ENCODE measurements at regions not wholly inside any gene's neighbourhood (a gene's known extent, or its start where the extent isn't known, plus 50 kb on each side); places are given as distances from the start of the nearest gene placed in this dataset.

DNA sequence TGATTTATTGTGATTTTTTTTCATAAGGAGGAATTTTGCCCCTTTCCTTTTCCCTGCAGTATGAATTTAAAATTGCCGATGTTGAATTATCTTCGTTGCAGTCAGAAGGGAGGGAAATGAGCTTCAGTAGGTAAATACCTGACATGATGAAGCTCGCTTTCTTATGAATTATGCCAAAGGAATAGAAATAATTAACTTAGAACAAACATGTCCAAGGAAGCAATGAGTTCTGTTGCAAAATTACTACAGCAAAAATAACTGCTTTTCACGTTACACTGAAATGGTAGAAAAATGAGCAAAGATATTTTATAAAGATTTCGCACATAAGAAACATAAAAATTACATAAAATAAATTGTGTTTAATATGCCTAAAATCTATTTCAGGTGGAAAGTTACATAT is 91.1 kb upstream of the ZNF804A start:
- FAIRE-seq (no peak), DNase-seq (ENCODE audit: low spot score) (no peak)

DNA sequence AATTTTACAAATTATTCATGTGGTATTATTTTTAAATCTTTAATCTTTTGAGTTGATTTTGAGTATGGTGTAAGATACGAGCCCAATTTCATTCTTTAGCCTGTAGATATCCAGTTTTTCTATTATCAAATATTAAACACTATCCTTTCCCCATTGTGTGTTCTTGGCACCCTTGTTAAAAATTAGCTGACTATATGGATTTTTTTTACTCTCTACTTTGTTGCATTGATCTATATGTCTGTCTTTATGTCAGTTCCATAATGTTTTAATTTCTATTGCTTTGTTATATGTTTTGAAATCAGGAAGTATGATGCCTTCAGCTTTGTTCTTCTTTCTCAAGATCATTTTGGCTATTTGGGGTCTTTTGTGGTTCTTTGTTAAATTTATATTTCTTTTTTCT is 80.9 kb upstream of the ZNF804A start:
- DNase-seq (ENCODE audit: low spot score): no peak
- FAIRE-seq: no peak

DNA sequence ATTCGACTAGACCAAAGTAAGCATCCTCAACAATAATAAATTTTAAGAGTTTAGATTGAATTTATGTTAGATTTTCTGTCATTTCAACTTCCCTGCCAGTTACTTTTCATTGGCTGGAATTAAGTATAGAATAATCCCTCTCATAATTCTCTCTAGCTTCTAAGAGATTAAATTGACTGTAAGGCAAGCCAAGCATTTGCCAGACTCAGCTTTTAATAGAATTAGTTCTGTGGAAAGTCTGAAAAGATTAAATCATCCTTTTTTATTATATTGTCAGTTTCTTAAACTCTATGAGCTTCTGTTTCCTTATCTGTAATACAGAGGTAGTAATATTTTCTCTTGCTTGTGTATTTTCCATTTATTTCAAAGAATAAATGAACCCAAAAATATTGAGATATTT is 77.9 kb upstream of the ZNF804A start:
- FAIRE-seq: no peak
- no peak for DNase-seq (ENCODE audit: low spot score)

DNA sequence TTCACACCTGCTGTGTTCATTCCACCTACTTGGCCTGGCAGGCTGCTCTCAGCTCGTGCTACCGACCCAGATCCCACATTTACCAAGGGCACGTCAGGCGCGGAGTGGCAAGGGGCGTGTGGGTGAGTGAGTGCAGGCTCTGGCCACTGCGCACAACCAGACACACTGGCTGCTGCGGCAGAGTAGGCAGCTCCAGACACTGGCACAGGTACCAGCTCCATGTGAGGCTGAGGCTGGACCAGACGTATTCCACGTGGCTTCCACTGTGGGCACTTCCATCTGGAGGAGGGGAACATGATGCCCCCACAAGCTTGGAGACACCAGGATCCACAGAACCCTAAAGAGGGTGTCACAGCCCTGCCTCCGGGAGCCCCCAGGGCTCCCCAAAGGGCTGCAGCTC is 74.6 kb upstream of the ZNF804A start:
- no peak for FAIRE-seq
- no peak for DNase-seq (ENCODE audit: low spot score)

DNA sequence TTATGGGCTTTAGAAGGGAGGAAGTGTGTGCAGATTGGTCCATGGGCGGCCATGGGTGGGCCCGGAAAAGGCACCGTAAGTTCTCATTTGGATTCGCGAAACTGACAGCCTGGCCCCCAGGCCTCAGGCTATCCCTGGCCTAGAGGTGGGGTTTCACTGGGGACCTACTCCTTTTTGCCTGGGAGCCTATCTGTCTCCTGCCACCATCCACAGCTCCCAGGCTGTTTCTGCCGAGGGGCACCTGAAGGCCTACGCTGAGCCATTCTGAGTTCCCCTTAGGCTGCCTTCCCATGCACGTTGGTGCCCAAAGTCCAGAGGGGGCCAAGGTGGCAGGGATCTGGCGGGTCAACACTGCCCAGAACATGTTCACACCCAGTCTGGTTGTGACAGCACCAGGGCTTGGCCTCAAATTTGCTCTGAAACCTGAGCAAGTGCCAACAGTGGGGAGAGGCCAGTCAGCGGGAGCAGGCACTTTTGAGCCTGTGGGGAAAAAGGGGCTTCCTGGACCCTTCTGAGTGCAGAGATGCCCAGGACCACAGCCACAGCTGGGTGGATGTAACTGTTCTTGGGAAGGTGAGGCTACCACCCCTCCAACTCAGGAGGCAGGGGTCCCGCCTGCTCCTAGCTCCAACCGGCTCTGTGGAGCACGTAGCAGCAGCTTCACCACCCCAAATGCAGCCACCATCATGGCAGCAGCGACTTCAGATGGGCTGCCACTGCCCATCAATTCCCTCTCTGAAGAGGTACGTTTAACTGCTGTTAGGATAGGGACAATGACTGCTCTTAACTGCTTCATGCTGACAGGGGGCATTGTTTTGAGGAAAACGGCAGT is 73.6 kb upstream of the ZNF804A start:
- FAIRE-seq: no peak
- DNase-seq (ENCODE audit: low spot score): no peak

DNA sequence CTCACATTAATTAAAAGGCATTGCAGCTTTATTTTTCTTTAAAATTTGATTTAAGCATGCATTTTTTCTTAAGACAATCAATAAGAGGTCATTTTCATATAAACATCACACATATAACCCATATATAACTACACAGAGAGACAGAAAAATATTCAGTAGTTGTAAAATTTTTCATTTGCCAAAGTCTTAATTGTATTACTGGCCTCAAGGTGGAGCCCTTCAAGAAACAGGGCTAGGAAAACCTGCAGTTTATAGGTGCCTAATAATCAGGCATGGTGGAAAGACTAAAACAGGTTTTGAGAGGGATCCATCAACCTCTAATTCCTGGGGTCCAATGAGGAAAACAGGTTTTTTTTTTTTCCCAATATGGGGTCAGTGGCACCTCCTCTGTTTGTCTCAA is 71.3 kb upstream of the ZNF804A start:
- FAIRE-seq: no peak
- DNase-seq (ENCODE audit: low spot score): no peak

DNA sequence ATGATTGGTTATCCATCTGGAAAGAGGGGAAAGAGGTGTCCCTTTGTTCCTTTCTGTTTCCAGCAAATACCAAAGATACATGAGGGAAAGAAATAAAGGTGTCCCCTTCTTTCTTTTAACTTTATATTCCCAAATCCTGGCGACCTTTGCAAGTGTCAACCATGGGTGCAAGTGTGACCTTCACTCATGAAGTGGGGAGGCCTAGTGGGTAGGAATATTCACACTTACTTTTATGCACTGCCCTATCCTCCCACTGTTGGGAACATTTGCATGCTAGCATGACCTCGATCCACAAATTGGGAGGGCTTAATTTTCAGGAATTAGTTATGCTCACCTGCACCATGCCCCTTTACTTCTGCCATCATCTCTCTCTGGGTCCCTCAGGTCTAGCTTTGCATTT is 70.2 kb upstream of the ZNF804A start:
- FAIRE-seq (no peak), DNase-seq (ENCODE audit: low spot score) (no peak)

DNA sequence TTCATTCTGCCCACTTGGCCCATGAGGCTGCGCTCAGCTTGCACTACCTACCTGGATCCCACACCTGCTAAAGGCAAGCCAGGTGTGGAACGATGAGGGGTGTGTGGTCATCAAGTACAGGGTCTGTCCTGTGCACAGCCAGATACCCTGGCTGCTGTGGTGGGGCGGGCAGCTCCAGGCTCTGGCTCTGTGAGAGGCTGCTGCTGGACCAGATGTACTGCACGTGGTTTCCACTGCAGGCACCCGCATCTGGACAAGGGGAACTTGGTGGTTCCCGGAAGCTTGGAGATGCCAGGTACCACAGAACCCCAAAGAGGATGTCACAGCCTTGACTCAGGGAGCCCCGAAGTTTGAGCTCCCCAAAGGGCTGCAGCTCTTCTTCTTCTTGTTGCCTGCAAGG is 68.1 kb upstream of the ZNF804A start:
- FAIRE-seq (no peak), DNase-seq (ENCODE audit: low spot score) (no peak)

DNA sequence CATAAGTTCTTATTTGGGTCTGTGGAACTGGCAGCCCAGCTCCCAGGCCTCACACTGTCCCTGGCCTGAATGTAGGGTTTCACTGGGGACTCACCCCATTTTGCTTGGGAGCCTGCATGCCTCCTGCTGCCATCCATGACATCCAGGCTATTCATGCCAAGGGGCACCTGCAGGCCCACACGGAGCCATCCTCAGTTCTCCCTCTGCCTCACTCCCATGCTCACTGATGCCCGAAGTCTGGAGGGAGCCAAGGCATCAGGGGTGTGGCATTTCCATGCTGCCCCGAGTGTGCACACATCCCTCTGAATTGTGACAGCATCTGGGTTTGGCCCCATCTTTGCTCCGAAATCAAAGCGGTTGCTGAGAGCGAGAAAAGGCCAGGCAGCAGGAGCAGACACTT is 67.4 kb upstream of the ZNF804A start:
- DNase-seq (ENCODE audit: low spot score): no peak
- FAIRE-seq: no peak

DNA sequence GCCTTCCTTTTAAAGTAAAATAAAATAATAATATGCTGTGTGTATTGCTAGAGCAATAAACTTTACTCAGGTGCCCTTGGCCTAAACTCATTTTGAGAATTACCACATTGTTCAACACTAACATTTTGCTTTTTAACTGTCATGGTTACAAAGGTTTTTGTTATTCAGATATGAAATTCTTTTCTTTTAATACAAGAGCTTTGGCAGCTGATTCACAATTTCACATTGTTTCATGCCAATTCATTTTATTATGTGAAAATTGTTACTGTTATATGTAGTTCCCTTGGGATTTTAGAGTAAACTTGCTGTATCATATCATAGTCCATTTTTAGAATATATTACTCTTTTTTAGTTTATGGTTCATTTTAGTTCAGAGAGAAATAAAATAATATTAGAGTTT is 65.8 kb upstream of the ZNF804A start:
- FAIRE-seq (no peak), DNase-seq (ENCODE audit: low spot score) (no peak)

DNA sequence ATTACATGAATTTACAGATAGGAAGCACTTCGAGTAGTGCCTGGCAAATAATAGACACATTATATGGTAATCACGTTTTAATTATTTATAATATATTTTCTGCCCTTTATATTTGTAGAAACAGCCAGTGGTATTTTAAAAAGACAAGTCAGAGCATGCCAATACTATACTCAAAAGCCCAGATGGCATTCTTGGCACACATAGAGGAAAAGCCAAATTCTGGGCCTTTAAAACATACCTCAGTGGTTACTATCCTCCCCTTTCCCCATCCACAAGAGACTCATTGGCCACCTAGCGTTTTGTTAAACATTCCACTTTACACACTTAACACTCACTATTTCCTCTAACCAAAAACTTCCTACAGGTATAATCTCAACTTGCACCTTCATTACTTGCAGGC is 63.3 kb upstream of the ZNF804A start:
- FAIRE-seq: no peak
- no peak for DNase-seq (ENCODE audit: low spot score)

DNA sequence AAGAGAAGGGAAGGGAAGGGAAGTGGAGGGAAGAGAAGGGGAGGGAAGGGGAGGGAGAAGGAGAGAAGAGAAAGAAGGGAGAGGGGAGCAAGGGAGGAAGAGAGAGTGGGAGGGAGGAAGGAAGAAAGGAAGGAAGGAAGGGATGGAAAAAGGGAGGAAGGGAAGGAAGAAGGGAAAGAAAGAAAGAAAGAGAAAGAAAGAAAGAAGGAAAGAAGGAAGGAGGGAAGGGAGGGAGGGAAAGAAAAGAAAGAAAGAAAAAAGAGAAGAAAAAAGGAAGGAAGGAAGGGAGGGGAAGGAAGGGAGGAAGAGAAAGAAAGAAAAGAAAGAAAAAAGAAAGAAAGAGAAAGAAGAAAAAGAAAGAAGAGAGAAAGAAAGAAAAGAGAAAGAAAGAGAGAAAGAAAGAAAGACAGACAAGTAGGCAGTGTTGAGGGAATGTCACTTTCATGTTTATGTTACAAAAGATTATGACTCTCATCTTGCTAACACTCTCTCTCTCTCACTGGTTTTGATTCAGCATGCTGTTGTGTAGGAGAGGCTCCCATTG is 58.0 kb upstream of the ZNF804A start:
- DNase-seq (ENCODE audit: low spot score): no peak
- no peak for FAIRE-seq

DNA sequence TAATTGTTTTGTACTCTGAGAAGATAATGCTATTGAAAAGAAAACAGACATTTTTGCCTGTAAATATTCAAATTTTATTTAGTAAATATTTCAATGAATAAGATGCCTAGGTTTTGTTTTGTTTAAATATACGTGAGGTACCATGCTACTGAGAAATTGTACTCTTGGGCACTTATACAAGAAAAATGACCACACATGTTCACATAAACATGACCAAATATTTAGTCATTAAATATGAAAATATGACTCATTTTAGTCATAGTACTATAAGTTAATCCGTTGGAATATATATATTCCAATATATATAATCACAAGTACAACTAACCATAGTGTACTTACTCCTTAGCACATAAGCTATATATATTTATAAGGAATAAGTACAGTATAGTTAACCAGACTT is 56.7 kb upstream of the ZNF804A start:
- DNase-seq (ENCODE audit: low spot score): no peak
- FAIRE-seq: no peak

DNA sequence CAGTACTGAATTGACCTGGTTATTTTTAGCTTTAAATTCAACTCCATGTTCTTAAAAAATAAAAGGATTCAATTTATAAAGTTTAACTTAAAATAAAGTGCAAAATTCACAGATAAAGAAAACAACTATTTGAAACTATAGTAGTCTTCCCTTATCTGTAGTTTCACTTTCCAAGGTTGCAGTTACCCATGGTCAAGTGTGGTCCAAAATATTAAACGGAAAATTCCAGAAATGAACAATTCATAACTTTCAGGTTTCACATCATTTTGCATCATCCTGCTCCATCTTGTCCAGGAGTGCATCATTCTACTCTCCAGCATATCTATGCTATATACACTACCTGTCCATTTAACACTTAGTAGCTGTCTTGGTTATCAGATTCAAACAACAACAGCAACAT is 54.5 kb upstream of the ZNF804A start:
- no peak for DNase-seq (ENCODE audit: low spot score)
- FAIRE-seq: no peak

All from RCC 7860 (cell line).